GM23248 (cell line): ENCODE measurements at regions not wholly inside any gene's neighbourhood (a gene's known extent, or its start where the extent isn't known, plus 50 kb on each side); places are given as distances from the start of the nearest gene placed in this dataset.

Source experiments
- EZH2 ChIP-seq: fragments of 200-600 bp; sonication (generic); IDR thresholded peaks from 2 replicates; pipeline ENCODE4 v1.6.1; 2018; ENCODE audit warnings: antibody characterized with exemption, mild to moderate bottlenecking; ENCODE audit not compliant: insufficient read depth, poor library complexity, severe bottlenecking
- EZH2phosphoT487 ChIP-seq: fragments of 200-600 bp; sonication (generic); IDR thresholded peaks from 2 replicates; pipeline ENCODE4 v1.6.1; 2018; ENCODE audit warnings: antibody characterized with exemption, moderate library complexity, mild to moderate bottlenecking, low read depth; ENCODE audit not compliant: insufficient read depth

DNA sequence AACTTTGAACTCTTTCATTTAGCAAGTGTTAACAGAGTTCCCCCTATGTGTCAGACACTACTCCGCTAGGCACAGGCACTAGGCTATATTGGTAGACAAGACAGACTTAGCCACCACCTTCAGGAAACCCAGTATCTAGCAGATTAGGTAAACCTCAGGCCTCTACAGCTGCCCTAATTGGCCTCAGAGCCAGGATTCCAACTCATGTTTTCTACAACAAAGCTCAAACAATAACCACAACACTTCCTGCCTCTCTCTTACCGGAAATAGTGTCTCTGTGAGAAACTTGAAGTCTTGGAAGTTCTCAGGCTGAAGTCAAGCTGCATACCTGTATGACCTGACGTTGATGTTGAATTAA, 116.6 kb upstream of the SLC44A1 start:
- no peak for TF ChIP-seq EZH2
- no peak for TF ChIP-seq EZH2phosphoT487
